GM18520 (cell line): ENCODE measurements at regions not wholly inside any gene's neighbourhood (a gene's known extent, or its start where the extent isn't known, plus 50 kb on each side); places are given as distances from the start of the nearest gene placed in this dataset.
"Not testable (repeated sequence)": the region's sequence is repeated elsewhere in the genome, so short reads cannot be mapped to it uniquely, and the experiment has no call there.

Experiments
- ATAC-seq: cut with Tn5 transposase; IDR thresholded peaks from one replicate; pipeline ENCODE4 v1.9.1; 2021; ENCODE audit not compliant: unreplicated experiment

- no peak for ATAC-seq
Measured at GRCh38 chr12:125549171-125549570, 483.9 kb downstream of the AACS start.

- ATAC-seq = no peak
Measured at GRCh38 chr12:125549836-125550235, 484.6 kb downstream of the AACS start.

DNA sequence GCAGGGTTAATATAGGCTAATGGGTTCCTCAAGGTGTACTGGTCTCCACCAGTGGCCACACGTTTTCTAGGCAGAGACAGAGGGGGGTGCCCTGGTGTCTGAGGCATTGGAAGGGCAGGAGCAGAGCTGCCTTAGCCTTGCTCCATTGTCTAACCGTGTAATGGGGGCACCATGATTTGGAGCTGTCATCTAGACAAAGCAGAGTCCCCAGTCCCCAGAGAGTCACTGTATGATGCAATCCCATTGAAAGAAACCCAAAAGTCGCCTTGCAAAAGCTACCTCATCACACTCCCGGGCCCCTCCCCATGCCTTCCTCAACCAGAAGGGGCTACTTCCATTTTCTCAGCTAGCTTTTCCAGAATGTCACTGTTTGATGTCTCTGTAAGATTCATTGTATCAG lies 487.1 kb downstream of the AACS start:
- no peak for ATAC-seq

GRCh38 chr12:125561008-125561407 lies 495.8 kb downstream of the AACS start:
- ATAC-seq = not testable (repeated sequence)

- no peak for ATAC-seq
Measured at GRCh38 chr12:125564753-125565152, 499.5 kb downstream of the AACS start.

DNA sequence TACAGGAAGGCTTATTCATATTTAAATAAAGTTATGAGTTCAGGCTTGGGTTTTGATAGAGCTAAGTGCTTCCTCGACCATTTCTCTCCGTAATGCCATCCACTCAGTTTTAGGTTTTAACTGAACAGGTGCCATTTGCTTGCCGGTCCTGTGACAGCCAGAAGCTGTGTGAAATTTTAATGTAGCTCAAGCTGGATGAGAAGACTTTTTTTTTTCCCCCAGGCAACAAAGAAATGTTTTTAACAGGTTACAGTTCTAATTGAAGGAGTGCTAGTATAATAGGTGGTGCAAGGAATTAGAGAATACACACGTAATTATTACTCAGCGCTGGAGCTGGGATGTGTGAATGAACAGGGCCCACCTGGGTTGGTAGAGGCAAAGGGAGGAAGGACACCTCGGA lies 502.3 kb downstream of the AACS start:
- no peak for ATAC-seq

DNA sequence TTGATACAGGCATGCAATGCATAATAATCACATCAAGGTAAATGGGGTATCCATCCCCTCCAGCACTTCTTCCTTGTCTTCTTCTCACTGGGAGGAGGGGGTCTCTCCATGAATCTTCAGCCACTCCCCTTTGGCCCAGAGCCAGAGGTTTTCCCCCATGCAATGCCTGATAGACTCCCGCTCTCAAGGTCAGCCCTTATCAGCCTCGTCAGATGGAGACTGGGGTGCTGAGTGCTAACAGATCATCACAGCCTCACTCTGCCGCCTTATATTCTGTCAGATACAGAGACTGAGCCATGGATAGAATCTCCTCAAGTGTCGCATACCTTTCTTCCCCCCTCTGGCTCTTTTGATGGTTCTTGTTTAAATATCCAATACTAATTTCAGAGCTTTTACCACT lies 503.1 kb downstream of the AACS start:
- no peak for ATAC-seq

- no peak for ATAC-seq
Measured at GRCh38 chr12:125573271-125573670, 508.0 kb downstream of the AACS start.

DNA sequence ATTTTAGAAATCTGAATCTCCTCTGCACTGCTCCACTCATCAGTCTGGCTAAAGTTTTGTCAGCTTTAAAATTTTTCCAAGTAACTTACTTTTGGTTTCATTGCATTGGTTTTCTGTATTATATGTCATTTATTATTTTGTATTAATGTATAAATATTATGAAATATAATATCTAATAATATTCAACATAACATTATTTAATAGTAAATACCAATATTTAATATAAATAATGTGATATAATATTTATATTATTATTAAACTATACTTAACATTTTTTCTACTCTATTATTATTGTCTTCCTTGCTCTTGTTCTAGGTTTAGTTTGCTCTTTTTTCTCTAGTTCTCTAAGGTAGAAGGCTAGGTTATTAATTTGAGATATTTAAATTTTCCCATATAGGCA lies 512.1 kb downstream of the AACS start:
- no peak for ATAC-seq

DNA sequence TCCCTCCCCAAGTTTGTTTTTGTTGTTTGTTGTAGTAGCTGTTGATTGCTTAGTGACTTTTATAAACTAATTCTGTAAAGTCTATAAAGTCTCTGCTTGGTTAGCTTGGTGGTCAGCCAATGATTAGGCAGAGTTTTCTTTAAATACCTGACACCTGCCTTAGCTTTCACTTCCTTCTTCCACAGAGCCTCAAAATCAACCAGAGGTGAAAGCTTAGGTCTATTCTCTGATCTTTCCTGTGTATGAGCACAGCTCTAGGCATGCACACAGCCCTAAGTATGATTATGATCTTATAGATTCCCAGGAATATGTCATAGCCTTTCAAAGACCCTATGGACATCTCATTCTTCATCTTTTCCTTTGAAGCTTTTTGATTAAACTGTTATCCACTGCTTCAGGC lies 514.7 kb downstream of the AACS start:
- ATAC-seq = no peak

DNA sequence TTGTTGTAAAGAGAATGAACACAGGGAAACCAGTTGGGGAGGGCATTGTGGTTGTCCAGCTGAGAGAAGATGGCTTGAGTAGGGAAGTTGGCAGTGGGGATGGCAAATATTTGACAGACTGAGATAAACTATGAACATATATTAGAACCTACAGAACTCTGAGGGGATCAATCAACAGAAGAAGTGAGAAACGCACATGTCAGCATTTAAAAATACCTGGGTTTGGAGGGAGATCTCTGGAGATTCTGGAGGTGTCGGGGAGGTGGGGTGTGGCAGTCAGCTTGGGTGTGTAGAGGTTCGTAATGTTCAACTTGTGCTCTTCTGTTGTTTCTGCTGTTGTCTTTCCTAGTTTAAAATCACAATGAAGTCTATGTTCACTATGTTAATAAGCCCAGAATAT lies 517.8 kb downstream of the AACS start:
- no peak for ATAC-seq

GRCh38 chr12:125586441-125586840 lies 521.2 kb downstream of the AACS start:
- no peak for ATAC-seq

DNA sequence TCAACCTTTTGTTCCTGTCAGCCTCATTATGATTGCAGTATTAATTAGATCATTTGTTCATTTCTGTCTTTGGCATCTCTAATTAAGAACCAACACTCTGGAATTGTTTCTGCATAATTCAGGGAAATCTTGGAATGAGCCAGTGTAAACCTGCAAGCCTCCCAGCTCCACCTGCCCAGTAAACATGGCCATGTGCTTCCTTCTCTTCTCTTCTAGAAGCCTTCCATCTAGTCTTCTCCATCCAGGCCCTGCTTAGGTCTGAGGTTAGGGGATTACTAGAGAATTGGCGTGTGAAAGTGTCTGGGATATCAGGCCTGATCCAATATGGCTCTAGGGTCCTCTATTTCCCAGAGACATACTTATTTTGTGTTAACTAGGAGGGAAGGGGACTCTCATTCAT lies 528.0 kb downstream of the AACS start:
- no peak for ATAC-seq

DNA sequence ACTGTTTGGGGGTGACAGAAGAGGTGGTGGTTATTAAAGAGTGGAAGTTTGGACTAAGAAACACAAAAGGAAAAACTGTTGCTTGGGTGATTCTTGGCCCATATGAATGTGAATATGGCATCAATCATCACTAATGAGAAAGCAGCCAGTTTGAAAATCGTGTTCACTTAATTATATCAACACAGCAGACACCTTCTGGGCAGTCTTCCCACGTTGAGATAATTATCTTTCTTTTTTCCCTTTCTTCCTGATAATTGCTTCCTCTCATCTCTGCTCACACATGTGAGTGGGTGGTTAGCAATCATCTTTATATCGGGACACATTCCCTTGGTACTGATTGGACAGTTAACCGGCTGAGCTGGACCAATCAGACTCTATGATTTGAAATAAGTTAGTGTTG lies 539.7 kb downstream of the AACS start:
- no peak for ATAC-seq

- no peak for ATAC-seq
Measured at GRCh38 chr12:125606312-125606711, 541.1 kb downstream of the AACS start.

GRCh38 chr12:125610292-125610691 lies 545.1 kb downstream of the AACS start:
- no peak for ATAC-seq

- ATAC-seq = no peak
Measured at GRCh38 chr12:125610971-125611370, 545.7 kb downstream of the AACS start.

GRCh38 chr12:125614058-125614457 lies 548.8 kb downstream of the AACS start:
- ATAC-seq = no peak

- ATAC-seq = no peak
Measured at GRCh38 chr12:125619723-125620122, 554.5 kb downstream of the AACS start.

DNA sequence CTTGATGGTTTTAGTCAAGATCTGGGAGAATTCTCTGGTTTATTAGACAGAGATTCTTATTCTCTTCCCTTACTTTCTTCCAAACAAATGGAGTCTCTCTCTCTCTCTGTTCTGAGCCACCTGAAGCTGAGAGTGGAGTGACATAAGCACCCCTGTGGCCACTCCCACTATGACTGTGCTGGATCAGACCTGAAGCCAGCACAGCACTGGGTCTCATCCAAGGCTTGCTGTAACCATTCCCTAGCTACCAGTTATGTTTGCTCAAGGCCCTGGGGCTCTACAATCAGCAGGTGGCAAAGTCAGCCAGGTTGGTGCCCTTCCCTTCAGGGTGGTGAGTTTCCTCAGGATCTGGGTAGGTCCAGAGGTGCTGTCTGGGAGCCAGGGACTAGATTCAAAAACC lies 568.5 kb downstream of the AACS start:
- no peak for ATAC-seq

- no peak for ATAC-seq
Measured at GRCh38 chr12:125634813-125635212, 569.6 kb downstream of the AACS start.

DNA sequence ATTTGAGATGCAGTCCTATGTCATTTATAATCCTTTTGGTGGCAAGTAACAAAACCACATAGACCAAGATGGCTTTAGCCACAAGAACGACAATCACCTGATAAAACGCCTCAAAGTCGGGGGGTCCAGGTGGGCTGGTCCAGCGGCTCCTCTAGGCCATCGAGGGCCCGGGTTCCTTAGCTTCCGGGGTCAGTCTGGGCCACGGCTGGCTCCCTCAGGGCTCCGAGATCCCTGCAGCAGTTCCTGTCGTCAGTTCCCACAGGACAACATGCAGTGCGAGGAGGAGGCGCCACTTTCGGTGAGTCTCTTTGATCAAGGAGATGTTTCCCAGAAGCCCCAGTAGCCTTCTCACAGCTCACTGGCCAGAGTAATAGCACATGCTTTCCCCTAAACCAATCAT lies 574.6 kb downstream of the AACS start:
- ATAC-seq = no peak

DNA sequence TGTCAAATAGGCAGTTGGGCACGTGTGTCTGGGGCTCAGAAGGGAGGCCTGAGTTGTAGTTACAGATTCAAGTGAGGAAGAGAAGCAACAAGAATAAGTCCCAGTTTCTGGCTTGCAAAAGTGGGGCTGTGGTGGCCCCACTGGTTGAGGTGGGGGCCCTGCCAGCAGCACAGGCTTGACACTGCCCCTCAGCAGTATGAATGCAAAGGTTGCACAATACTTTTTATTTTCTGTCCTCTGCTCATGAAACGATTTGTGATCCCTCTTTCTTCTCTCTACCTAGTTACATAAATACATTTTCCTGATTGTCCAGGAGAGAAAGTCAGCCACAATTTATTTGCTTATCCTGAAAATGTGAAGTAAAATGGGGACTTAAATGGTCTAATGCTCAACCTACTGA lies 577.8 kb downstream of the AACS start:
- ATAC-seq = no peak

DNA sequence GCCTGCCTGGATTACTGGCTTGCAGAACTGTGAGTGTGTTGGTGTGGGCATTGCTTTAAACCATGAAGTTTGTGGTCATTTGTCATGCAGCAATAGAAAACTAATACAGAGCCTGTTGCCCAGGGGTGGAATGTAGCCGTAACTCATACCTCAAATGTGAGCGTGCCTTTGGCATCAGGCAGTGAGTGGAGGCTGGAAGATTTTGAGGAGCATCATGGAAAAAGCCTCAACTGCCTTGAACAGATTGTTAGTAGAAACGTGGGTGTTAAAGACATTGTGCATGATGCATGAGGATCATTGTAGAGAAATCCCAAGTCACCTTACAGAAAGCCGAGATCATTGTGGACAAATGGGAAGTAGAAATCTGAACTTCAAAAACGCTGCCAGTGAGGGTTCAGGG lies 580.5 kb downstream of the AACS start:
- no peak for ATAC-seq
